IMR-90 (cell line): ENCODE measurements at regions not wholly inside any gene's neighbourhood (a gene's known extent, or its start where the extent isn't known, plus 50 kb on each side); places are given as distances from the start of the nearest gene placed in this dataset.

Experiments used
- ATAC-seq: fragments of 200-7000 bp; cut with Tn5 transposase; 2 replicates; pipeline ENCODE4 v1.9.1; 2020; ENCODE audit warnings: low read depth, mild to moderate bottlenecking, moderate library complexity
- BruUV-seq: library from RNA; stranded (reverse); fragments of 400-500 nt; replicated peaks from 2 replicates; lab custom pipeline; 2021; lab: Mats Ljungman, UMichigan
- CTCF ChIA-PET: fragments of 300-600 bp; formaldehyde crosslinking; extraction: SDS; loops from one replicate; lab custom pipeline; 2021; ENCODE audit warnings: antibody characterized with exemption; lab: Yijun Ruan, JAX
- POLR2A ChIA-PET: fragments of 300-600 bp; sonication (Branson Sonifier 250); formaldehyde crosslinking; loops from one replicate; lab custom pipeline; 2022; ENCODE audit warnings: antibody characterized with exemption; ENCODE audit not compliant: unreplicated experiment; lab: Charles Lee
- DNase-seq: peaks from one replicate; pipeline ENCODE4 v3.0.0; 2013
- H2AFZ ChIP-seq: replicated peaks from 2 replicates; pipeline ENCODE3; 2013; ENCODE audit warnings: low read length, mild to moderate bottlenecking; ENCODE audit not compliant: poor library complexity
- H2AK5ac ChIP-seq: 2 replicates; pipeline ENCODE4 v1.6.1; 2013; ENCODE audit warnings: low read depth, low read length, inconsistent platforms
- H2AK9ac ChIP-seq: replicated peaks from 2 replicates; pipeline ENCODE3; 2013; ENCODE audit warnings: mild to moderate bottlenecking, low read depth, low read length, moderate library complexity; ENCODE audit not compliant: poor library complexity
- H2BK120ac ChIP-seq: 2 replicates; pipeline ENCODE4 v1.6.1; 2013; ENCODE audit warnings: low read depth, low read length, inconsistent platforms
- H2BK15ac ChIP-seq: 3 replicates; pipeline ENCODE4 v1.6.1; 2013; ENCODE audit warnings: low read depth, low read length, inconsistent platforms
- H2BK20ac ChIP-seq: 2 replicates; pipeline ENCODE4 v1.6.1; 2013; ENCODE audit warnings: low read depth, mild to moderate bottlenecking, inconsistent platforms, low read length, moderate library complexity
- H2BK5ac ChIP-seq: 2 replicates; pipeline ENCODE4 v1.6.1; 2013; ENCODE audit warnings: mild to moderate bottlenecking, low read depth, low read length, inconsistent platforms; ENCODE audit not compliant: poor library complexity, severe bottlenecking
- H3K14ac ChIP-seq: replicated peaks from 2 replicates; pipeline ENCODE4 v1.6.1; 2013; ENCODE audit warnings: low read depth, low read length, inconsistent platforms
- H3K18ac ChIP-seq: 2 replicates; pipeline ENCODE4 v1.6.1; 2013; ENCODE audit warnings: low read depth, low read length, control low read depth
- H3K23ac ChIP-seq: 2 replicates; pipeline ENCODE4 v1.6.1; 2013; ENCODE audit warnings: low read depth, low read length, inconsistent platforms
- H3K27ac ChIP-seq: 2 replicates; pipeline ENCODE4 v1.5.1; 2013; ENCODE audit warnings: mild to moderate bottlenecking, control low read depth, low read length; ENCODE audit not compliant: insufficient read depth
- H3K27me3 ChIP-seq: 2 replicates; pipeline ENCODE4 v1.6.1; 2013; ENCODE audit warnings: low read length; ENCODE audit not compliant: control insufficient read depth, insufficient read depth
- H3K36me3 ChIP-seq: 2 replicates; pipeline ENCODE4 v1.6.1; 2013; ENCODE audit warnings: low read length, mixed read lengths; ENCODE audit not compliant: control insufficient read depth, insufficient read depth
- H3K4ac ChIP-seq: 2 replicates; pipeline ENCODE4 v1.6.1; 2013; ENCODE audit warnings: low read depth, low read length, inconsistent platforms
- H3K4me1 ChIP-seq: 2 replicates; pipeline ENCODE4 v1.6.1; 2013; ENCODE audit warnings: low read length, mixed read lengths; ENCODE audit not compliant: control insufficient read depth, insufficient read depth
- H3K4me2 ChIP-seq: 2 replicates; pipeline ENCODE4 v1.6.1; 2013; ENCODE audit warnings: low read depth, mild to moderate bottlenecking, control low read depth, low read length, moderate library complexity
- H3K4me3 ChIP-seq: 2 replicates; pipeline ENCODE4 v1.5.1; 2013; ENCODE audit warnings: low read depth, mild to moderate bottlenecking, control low read depth, low read length, moderate library complexity; ENCODE audit not compliant: insufficient read depth
- H3K56ac ChIP-seq: 2 replicates; pipeline ENCODE4 v1.6.1; 2013; ENCODE audit warnings: low read length, inconsistent platforms; ENCODE audit not compliant: insufficient read depth; ENCODE audit errors: extremely low read depth
- H3K79me1 ChIP-seq, 2 experiments: 2 replicates each; pipeline ENCODE4 v1.6.1; 2013; ENCODE audit warnings: low read length in 2 of 2, inconsistent platforms in 1 of 2, low read depth in 1 of 2
- H3K9ac ChIP-seq: 2 replicates; pipeline ENCODE4 v1.6.1; 2013; ENCODE audit warnings: low read depth, low read length, control low read depth
- H3K9me1 ChIP-seq: 2 replicates; pipeline ENCODE4 v1.6.1; 2013; ENCODE audit warnings: low read length, inconsistent platforms; ENCODE audit not compliant: insufficient read depth
- H3K9me3 ChIP-seq: 2 replicates; pipeline ENCODE4 v1.6.1; 2013; ENCODE audit warnings: low read length; ENCODE audit not compliant: control insufficient read depth, insufficient read depth
- H4K20me1 ChIP-seq: 2 replicates; pipeline ENCODE4 v1.6.1; 2013; ENCODE audit warnings: low read length, inconsistent platforms; ENCODE audit not compliant: insufficient read depth
- H4K5ac ChIP-seq: 2 replicates; pipeline ENCODE4 v1.6.1; 2013; ENCODE audit warnings: mild to moderate bottlenecking, low read depth, low read length, control low read depth
- H4K8ac ChIP-seq, 2 experiments: 2 replicates each; pipeline ENCODE4 v1.6.1; 2013; ENCODE audit warnings: low read depth in 2 of 2, low read length in 2 of 2, control low read depth in 1 of 2, inconsistent platforms in 1 of 2
- H4K91ac ChIP-seq: 2 replicates; pipeline ENCODE4 v1.6.1; 2013; ENCODE audit warnings: low read depth, low read length, inconsistent platforms; ENCODE audit not compliant: insufficient read depth
- BHLHE40 ChIP-seq: fragments of 150-350 bp; IDR thresholded peaks from 2 replicates; pipeline ENCODE4 v1.6.1; 2016; ENCODE audit warnings: mild to moderate bottlenecking, low read depth, low read length
- CEBPB ChIP-seq: IDR thresholded peaks from 2 replicates; pipeline ENCODE4 v1.6.1; 2012; ENCODE audit warnings: low read depth, low read length, improper control_type of control experiment
- CHD1 ChIP-seq: IDR thresholded peaks from 2 replicates; pipeline ENCODE4 v1.6.1; 2012; ENCODE audit warnings: low read depth, low read length, improper control_type of control experiment
- MAZ ChIP-seq: IDR thresholded peaks from 2 replicates; pipeline ENCODE4 v1.6.1; 2012; ENCODE audit warnings: low read depth, mild to moderate bottlenecking, low read length, improper control_type of control experiment, moderate library complexity, borderline replicate concordance
- NFE2L2 ChIP-seq: fragments of 150-350 bp; IDR thresholded peaks from 2 replicates; pipeline ENCODE4 v1.6.1; 2016; ENCODE audit warnings: low read depth, mild to moderate bottlenecking, low read length
- POLR2A ChIP-seq: IDR thresholded peaks from 2 replicates; pipeline ENCODE4 v1.6.1; 2012; ENCODE audit warnings: mild to moderate bottlenecking, low read depth, low read length
- RCOR1 ChIP-seq: IDR thresholded peaks from 2 replicates; pipeline ENCODE4 v1.6.1; 2012; ENCODE audit warnings: mild to moderate bottlenecking, low read length, improper control_type of control experiment; ENCODE audit not compliant: insufficient replicate concordance
- RFX5 ChIP-seq: IDR thresholded peaks from 2 replicates; pipeline ENCODE4 v1.8.0; 2012; ENCODE audit warnings: low read depth, mild to moderate bottlenecking, low read length, moderate library complexity
- SMC3 ChIP-seq: fragments of 150-350 bp; IDR thresholded peaks from 2 replicates; pipeline ENCODE4 v1.6.1; 2016; ENCODE audit warnings: low read depth, mild to moderate bottlenecking, antibody characterized with exemption, low read length, moderate library complexity
- WGBS, 2 experiments: methylation state at CpG; one replicate each; pipeline versions ENCODE4 v1.1.5 to v1.1.7; 2013; ENCODE audit warnings: missing lambda C conversion rate in 2 of 2; ENCODE audit not compliant: insufficient read length in 1 of 2; ENCODE audit errors: extremely low coverage in 2 of 2; 5-methylcytosine and 5-hydroxymethylcytosine counted together
- dilution Hi-C: fragments of 300-500 bp; cut with HindIII; formaldehyde crosslinking; loops from one replicate; pipeline ENCODE4 v1.14.3; 2018; ENCODE audit warnings: low sequenced_read_pairs; ENCODE audit not compliant: unreplicated experiment
- in situ Hi-C: fragments of 300-500 bp; cut with MboI; formaldehyde crosslinking; loops from 3 replicates; pipeline ENCODE4 v1.14.3; 2019; ENCODE audit warnings: low sequenced_read_pairs, inconsistent platforms, mixed read lengths
- intact Hi-C: fragments of 100-400 bp; cut with micrococcal nuclease; formaldehyde crosslinking; loops from 2 replicates; pipeline ENCODE4 v1.10.0; 2022
- TF ChIP-seq, protein P1 (sequence below): fragments of 150-350 bp; IDR thresholded peaks from 2 replicates; pipeline ENCODE4 v1.6.1; 2016; ENCODE audit warnings: low read depth, mild to moderate bottlenecking, low read length, moderate library complexity, borderline replicate concordance
- TF ChIP-seq, protein P2 (sequence below): fragments of 150-350 bp; IDR thresholded peaks from 2 replicates; pipeline ENCODE4 v1.6.1; 2017; ENCODE audit warnings: mild to moderate bottlenecking, antibody characterized with exemption, low read length, low read depth

DNA sequence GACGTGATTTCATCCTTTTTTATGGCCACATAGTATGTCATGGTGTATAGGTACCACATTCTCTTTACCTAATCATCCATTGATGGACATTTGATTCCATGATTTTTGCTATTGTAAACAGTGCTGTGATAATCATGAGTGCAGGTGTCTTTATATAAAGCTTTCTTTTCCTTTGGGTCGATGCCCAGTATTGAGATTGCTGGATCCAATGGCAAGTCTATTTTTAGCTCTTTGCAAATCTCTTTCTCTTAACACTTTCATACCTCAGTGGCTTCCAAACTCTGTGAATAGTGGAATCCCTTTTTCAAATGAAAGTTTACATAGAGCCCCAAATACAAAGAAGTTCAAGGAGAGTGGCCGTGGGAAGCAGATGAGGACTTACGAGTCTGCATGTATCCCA lies 105.8 kb upstream of the SPTLC3 start:
- H3K18ac ChIP-seq = no peak overlapping the region
- no peak overlapping the region for H4K5ac ChIP-seq
- H3K9me3 ChIP-seq = no peaks in the 10 kb centered on the region
- H3K4me1 ChIP-seq = no peaks in the 10 kb centered on the region
- no peaks in the 10 kb centered on the region for H3K79me1 ChIP-seq
- no peaks in the 10 kb centered on the region for H4K20me1 ChIP-seq
- TF ChIP-seq CEBPB = no peak
- TF ChIP-seq SMC3 = no peak
- no peak for TF ChIP-seq RFX5
- no peak for TF ChIP-seq NFE2L2
- TF ChIP-seq CHD1 = no peak
- TF ChIP-seq MAZ = no peak
- no peak for TF ChIP-seq RCOR1
- TF ChIP-seq POLR2A = no peak
- TF ChIP-seq BHLHE40 = no peak
- TF ChIP-seq, protein P1, sequence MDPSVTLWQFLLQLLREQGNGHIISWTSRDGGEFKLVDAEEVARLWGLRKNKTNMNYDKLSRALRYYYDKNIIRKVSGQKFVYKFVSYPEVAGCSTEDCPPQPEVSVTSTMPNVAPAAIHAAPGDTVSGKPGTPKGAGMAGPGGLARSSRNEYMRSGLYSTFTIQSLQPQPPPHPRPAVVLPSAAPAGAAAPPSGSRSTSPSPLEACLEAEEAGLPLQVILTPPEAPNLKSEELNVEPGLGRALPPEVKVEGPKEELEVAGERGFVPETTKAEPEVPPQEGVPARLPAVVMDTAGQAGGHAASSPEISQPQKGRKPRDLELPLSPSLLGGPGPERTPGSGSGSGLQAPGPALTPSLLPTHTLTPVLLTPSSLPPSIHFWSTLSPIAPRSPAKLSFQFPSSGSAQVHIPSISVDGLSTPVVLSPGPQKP = no peak
- TF ChIP-seq, protein P2, sequence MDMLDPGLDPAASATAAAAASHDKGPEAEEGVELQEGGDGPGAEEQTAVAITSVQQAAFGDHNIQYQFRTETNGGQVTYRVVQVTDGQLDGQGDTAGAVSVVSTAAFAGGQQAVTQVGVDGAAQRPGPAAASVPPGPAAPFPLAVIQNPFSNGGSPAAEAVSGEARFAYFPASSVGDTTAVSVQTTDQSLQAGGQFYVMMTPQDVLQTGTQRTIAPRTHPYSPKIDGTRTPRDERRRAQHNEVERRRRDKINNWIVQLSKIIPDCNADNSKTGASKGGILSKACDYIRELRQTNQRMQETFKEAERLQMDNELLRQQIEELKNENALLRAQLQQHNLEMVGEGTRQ = no peak
- H3K14ac ChIP-seq = no peak overlapping the region
- H2AK9ac ChIP-seq = no peak overlapping the region
- DNase-seq = no peak
- H4K91ac ChIP-seq = no peak overlapping the region
- no peaks in the 10 kb centered on the region for H3K27me3 ChIP-seq
- no peak overlapping the region for H2AK5ac ChIP-seq
- H3K4ac ChIP-seq = no peak overlapping the region
- ATAC-seq = no peak
- ChIA-PET CTCF (no interaction called here), POLR2A (no interaction called here)
- no peak overlapping the region for H3K4me2 ChIP-seq
- in situ Hi-C loops (no loop called here), intact Hi-C loops (no loop called here), dilution Hi-C loops (no loop called here)
- H3K27ac ChIP-seq = no peak overlapping the region
- H3K23ac ChIP-seq = no peak overlapping the region
- H4K8ac ChIP-seq = no peak overlapping the region
- no peaks in the 10 kb centered on the region for H3K9me1 ChIP-seq
- H2BK20ac ChIP-seq = no peak overlapping the region
- no TSS peak for BruUV-seq
- H3K4me3 ChIP-seq = no peak overlapping the region
- no peaks in the 10 kb centered on the region for H3K36me3 ChIP-seq
- no peak overlapping the region for H3K56ac ChIP-seq
- no peak overlapping the region for H3K9ac ChIP-seq
- no peak overlapping the region for H2AFZ ChIP-seq
- WGBS, 2 experiments = no CpG with 5 or more reads among the region's 4 CpGs
- H2BK120ac ChIP-seq = no peak overlapping the region
- H2BK5ac ChIP-seq = no peak overlapping the region
- H2BK15ac ChIP-seq = no peak overlapping the region
